ENCODE measurements at regions not wholly inside any gene's neighbourhood (a gene's known extent, or its start where the extent isn't known, plus 50 kb on each side); places are given as distances from the start of the nearest gene placed in this dataset.
"Not testable (repeated sequence)": the region's sequence is repeated elsewhere in the genome, so short reads cannot be mapped to it uniquely, and the experiment has no call there.

- DNase-seq, result no peak
These were observed 480.5 kb upstream of the HTR1E start for GRCh38 chr6:86456821-86457220.

GRCh38 chr6:86453232-86453631 lies 484.1 kb upstream of the HTR1E start:
- DNase-seq, result no peak

- DNase-seq, result no peak
These were observed 488.9 kb upstream of the HTR1E start for GRCh38 chr6:86448398-86448797.

- DNase-seq, result no peak
These were observed 496.7 kb upstream of the HTR1E start for GRCh38 chr6:86440608-86441007.

GRCh38 chr6:86423571-86423970 lies 513.8 kb upstream of the HTR1E start:
- no peak for DNase-seq

GRCh38 chr6:86412057-86412456 lies 525.3 kb upstream of the HTR1E start:
- no peak for DNase-seq

GRCh38 chr6:86407128-86407527 lies 530.2 kb upstream of the HTR1E start:
- DNase-seq, result no peak

- not testable (repeated sequence) for DNase-seq
These were observed 544.5 kb upstream of the HTR1E start for GRCh38 chr6:86392850-86393249.

GRCh38 chr6:86380571-86381125 lies 556.7 kb upstream of the HTR1E start:
- DNase-seq, result no peak

GRCh38 chr6:86357877-86358276 lies 579.5 kb upstream of the HTR1E start:
- no peak for DNase-seq

- no peak for DNase-seq
These were observed 582.1 kb upstream of the HTR1E start for GRCh38 chr6:86355271-86355670.

GRCh38 chr6:86331919-86332318 lies 605.4 kb upstream of the HTR1E start:
- DNase-seq, result no peak

- DNase-seq, result no peak
These were observed 606.0 kb upstream of the HTR1E start for GRCh38 chr6:86331265-86331840.

GRCh38 chr6:86306210-86306609 lies 631.1 kb upstream of the HTR1E start:
- DNase-seq, result no peak

GRCh38 chr6:86285876-86286275 lies 643.2 kb upstream of the SYNCRIP start:
- no peak for DNase-seq

GRCh38 chr6:86284809-86285480 lies 642.3 kb upstream of the SYNCRIP start:
- DNase-seq, result not testable (repeated sequence)

- not testable (repeated sequence) for DNase-seq
These were observed 640.9 kb upstream of the SYNCRIP start for GRCh38 chr6:86283596-86283995.

GRCh38 chr6:86276056-86276455 lies 633.4 kb upstream of the SYNCRIP start:
- DNase-seq, result no peak

GRCh38 chr6:86273936-86274335 lies 631.2 kb upstream of the SYNCRIP start:
- DNase-seq, result no peak

GRCh38 chr6:86256615-86257187 lies 614.0 kb upstream of the SYNCRIP start:
- DNase-seq, result no peak

GRCh38 chr6:86255973-86256372 lies 613.3 kb upstream of the SYNCRIP start:
- DNase-seq, result no peak

GRCh38 chr6:86251106-86251505 lies 608.4 kb upstream of the SYNCRIP start:
- DNase-seq, result no peak

GRCh38 chr6:86217906-86218305 lies 575.2 kb upstream of the SYNCRIP start:
- DNase-seq, result no peak

- DNase-seq, result no peak
These were observed 572.6 kb upstream of the SYNCRIP start for GRCh38 chr6:86215323-86215722.
